Brain microvascular endothelial cell (primary cell): ENCODE measurements at regions not wholly inside any gene's neighbourhood (a gene's known extent, or its start where the extent isn't known, plus 50 kb on each side); places are given as distances from the start of the nearest gene placed in this dataset.

Source experiments
- DNase-seq: peaks from one replicate; pipeline ENCODE4 v3.0.0-alpha.2; 2020
- H3K27ac ChIP-seq: fragments of 250-450 bp; sonication (Bioruptor Pico); 2 replicates; pipeline ENCODE4 v1.5.1; 2020; ENCODE audit warnings: mild to moderate bottlenecking, moderate library complexity
- H3K27me3 ChIP-seq: fragments of 250-450 bp; sonication (Bioruptor Pico); replicated peaks from 2 replicates; pipeline ENCODE4 v1.5.1; 2020; ENCODE audit warnings: mild to moderate bottlenecking
- H3K36me3 ChIP-seq: fragments of 250-450 bp; sonication (Bioruptor Pico); replicated peaks from 2 replicates; pipeline ENCODE4 v1.5.1; 2020; ENCODE audit warnings: mild to moderate bottlenecking
- H3K4me3 ChIP-seq: 2 replicates; pipeline ENCODE4 v1.5.1; 2011; ENCODE audit warnings: low read depth, mild to moderate bottlenecking, control low read depth, low read length, moderate library complexity
- CTCF ChIP-seq: IDR thresholded peaks from 2 replicates; pipeline ENCODE4 v1.5.1; 2011; ENCODE audit warnings: low read depth, mild to moderate bottlenecking, moderate library complexity, low read length, control low read depth, inconsistent platforms; ENCODE audit errors: missing control alignments
- in situ Hi-C: cut with HindIII; loops from 2 replicates; pipeline ENCODE4 v1.10.0; 2017; ENCODE audit warnings: low sequenced_read_pairs, low pct_ligation_motif_present

GRCh38 chr12:88391556-88391955 lies 188.7 kb downstream of the KITLG start:
- in situ Hi-C loops, result no loop called here
- H3K4me3 ChIP-seq, result no peak overlapping the region
- no peaks in the 10 kb centered on the region for H3K36me3 ChIP-seq
- H3K27me3 ChIP-seq, result no peaks in the 10 kb centered on the region
- TF ChIP-seq CTCF, result no peak
- peak; percentile 78 for DNase-seq
- peak overlapping the region; percentile 62 for H3K27ac ChIP-seq

DNA sequence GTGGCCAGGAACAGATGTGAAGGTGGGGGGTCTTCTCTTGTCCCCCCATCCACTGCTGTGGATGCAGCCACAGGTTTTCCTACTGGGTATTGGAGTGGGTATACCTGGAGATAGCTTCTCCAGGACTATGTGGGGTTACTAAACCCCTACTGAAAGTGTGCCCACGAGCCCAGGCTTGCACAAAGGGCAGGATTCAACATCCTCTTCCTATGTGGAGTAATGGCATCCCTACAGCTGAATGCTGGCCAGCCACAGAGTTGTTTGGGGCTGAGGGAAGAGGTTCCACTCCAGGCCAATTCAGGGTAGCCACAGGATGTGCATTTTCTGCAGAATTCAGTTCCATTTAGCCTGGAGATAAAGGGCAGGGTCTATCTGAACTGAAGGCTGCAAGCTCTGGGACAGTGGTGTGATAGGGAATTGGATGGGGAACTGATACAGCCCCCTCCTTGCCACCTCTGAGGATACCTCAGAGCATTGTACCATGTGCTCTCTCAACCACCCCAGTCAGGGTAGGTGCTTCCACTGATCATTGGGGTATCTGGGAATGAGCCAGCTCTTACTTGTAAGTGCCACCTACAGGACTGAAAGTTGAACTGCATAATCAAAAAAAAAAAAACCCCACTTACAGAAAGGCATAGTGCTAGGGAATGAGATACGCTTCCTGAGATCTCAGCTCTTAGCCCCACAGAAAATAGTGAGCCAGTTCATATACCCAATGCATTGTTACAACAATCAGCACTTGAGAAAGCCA lies 187.1 kb downstream of the KITLG start:
- in situ Hi-C loops, result no loop called here
- no peak overlapping the region for H3K27ac ChIP-seq
- TF ChIP-seq CTCF, result peak; percentile 62
- no peak for DNase-seq
- no peaks in the 10 kb centered on the region for H3K27me3 ChIP-seq
- H3K36me3 ChIP-seq, result no peaks in the 10 kb centered on the region
- no peak overlapping the region for H3K4me3 ChIP-seq

DNA sequence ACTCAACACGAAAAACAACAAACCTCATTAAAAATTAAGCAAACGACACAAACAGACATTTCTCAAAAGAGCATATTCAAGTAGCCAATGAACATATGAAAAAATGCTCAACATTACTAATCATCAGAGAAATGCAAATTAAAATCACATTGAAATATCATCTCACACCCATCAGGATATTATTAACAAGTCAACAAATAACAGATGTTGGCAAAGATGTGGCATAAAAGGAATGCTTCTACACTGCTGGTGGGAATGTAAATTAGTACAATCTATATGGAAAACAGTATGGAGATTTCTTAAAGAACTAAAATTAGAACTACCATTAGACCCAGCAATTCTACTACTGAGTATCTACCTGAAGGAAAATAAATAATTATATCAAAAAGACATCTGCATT lies 182.2 kb downstream of the KITLG start:
- DNase-seq, result no peak
- Histone ChIP-seq H3K36me3 (no peaks in the 10 kb centered on the region), H3K4me3 (no peak overlapping the region), H3K27me3 (no peaks in the 10 kb centered on the region), H3K27ac (no peak overlapping the region)
- TF ChIP-seq CTCF, result no peak
- in situ Hi-C loops, result no loop called here

GRCh38 chr12:88399811-88400210 lies 180.5 kb downstream of the KITLG start:
- in situ Hi-C loops, result no loop called here
- Histone ChIP-seq H3K27me3 (no peaks in the 10 kb centered on the region), H3K27ac (no peak overlapping the region), H3K4me3 (no peak overlapping the region), H3K36me3 (no peaks in the 10 kb centered on the region)
- DNase-seq, result no peak
- TF ChIP-seq CTCF, result no peak

DNA sequence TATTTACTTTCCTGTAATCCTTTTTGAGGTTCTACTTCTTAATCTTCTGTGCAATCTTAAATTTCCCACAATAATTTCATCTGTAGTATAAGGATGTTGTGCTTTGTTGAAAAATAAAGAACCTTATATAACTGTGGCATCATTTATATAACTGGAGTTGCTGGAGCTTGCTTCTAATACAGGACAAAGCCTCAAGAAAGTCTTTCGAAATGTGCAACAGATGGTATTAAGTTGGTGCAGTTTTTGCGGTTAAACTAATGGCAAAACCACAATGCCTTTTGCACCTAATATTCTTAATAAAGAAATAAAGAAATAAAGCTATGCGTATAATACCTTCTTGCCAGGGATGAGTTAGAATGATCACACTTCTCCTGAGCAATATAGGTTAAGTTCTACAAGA lies 180.0 kb downstream of the KITLG start:
- no peak for TF ChIP-seq CTCF
- H3K27ac ChIP-seq, result no peak overlapping the region
- DNase-seq, result no peak
- H3K4me3 ChIP-seq, result no peak overlapping the region
- in situ Hi-C loops, result no loop called here
- H3K27me3 ChIP-seq, result no peaks in the 10 kb centered on the region
- H3K36me3 ChIP-seq, result no peaks in the 10 kb centered on the region

DNA sequence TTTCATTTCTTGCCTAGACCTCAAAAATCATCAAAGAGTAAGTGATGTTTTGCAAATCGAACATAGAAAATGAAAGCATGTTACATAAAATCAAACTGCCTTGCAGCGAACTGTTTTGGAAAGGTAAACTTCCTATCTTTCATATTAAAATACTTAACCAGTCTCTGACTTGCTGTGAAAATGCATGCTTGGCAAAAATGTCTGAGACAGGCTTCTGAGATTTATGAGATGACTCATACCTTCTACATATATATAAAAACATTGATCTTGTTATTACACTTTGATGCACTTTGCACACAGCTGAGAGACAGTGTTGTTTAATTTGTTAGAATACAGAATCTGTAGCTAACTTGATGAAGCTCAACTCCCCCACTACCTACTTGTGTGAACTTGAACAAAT lies 179.1 kb downstream of the KITLG start:
- DNase-seq, result peak; percentile 48
- Histone ChIP-seq H3K36me3 (no peaks in the 10 kb centered on the region), H3K27ac (no peak overlapping the region), H3K4me3 (no peak overlapping the region), H3K27me3 (no peaks in the 10 kb centered on the region)
- TF ChIP-seq CTCF, result no peak
- in situ Hi-C loops, result no loop called here
